OCI-LY7 (cell line): ENCODE measurements at regions not wholly inside any gene's neighbourhood (a gene's known extent, or its start where the extent isn't known, plus 50 kb on each side); places are given as distances from the start of the nearest gene placed in this dataset.

Experiments
- BruUV-seq: library from RNA; stranded (reverse); fragments of 400-500 nt; replicated peaks from 2 replicates; lab custom pipeline; 2021; lab: Mats Ljungman, UMichigan
- CTCF ChIA-PET: fragments of 300-600 bp; sonication (Branson Sonifier 250); formaldehyde crosslinking; loops from one replicate; lab custom pipeline; 2022; ENCODE audit warnings: antibody characterized with exemption; ENCODE audit not compliant: unreplicated experiment; lab: Charles Lee
- POLR2A ChIA-PET: fragments of 300-600 bp; sonication (Branson Sonifier 250); formaldehyde crosslinking; loops from one replicate; lab custom pipeline; 2022; ENCODE audit warnings: antibody characterized with exemption; lab: Charles Lee
- DNase-seq: peaks from one replicate; pipeline ENCODE4 v3.0.0-alpha.2; 2015; ENCODE audit warnings: low spot score
- H2AFZ ChIP-seq: fragments of 200-600 bp; sonication (generic), shearing (Covaris generic); 2 replicates; pipeline ENCODE4 v1.6.1; 2014; ENCODE audit warnings: mild to moderate bottlenecking, antibody characterized with exemption, low read length, moderate library complexity
- H3K27ac ChIP-seq: fragments of 200-600 bp; sonication (generic); 2 replicates; pipeline ENCODE4 v1.5.1; 2014; ENCODE audit warnings: mixed run types, low read depth, mild to moderate bottlenecking, moderate library complexity, low read length, inconsistent platforms; ENCODE audit not compliant: poor library complexity, severe bottlenecking
- H3K36me3 ChIP-seq: fragments of 200-600 bp; sonication (generic); 2 replicates; pipeline ENCODE4 v1.6.1; 2014; ENCODE audit warnings: mild to moderate bottlenecking, antibody characterized with exemption, low read length, moderate library complexity, mixed read lengths; ENCODE audit not compliant: insufficient read depth
- H3K4me1 ChIP-seq: fragments of 200-600 bp; sonication (generic); 2 replicates; pipeline ENCODE4 v1.5.1; 2014; ENCODE audit warnings: mild to moderate bottlenecking, low read length; ENCODE audit not compliant: insufficient read depth, poor library complexity, severe bottlenecking
- H3K4me2 ChIP-seq: fragments of 200-600 bp; sonication (generic); 2 replicates; pipeline ENCODE4 v1.6.1; 2014; ENCODE audit warnings: mild to moderate bottlenecking, low read length
- H3K4me3 ChIP-seq: fragments of 200-600 bp; sonication (generic); 2 replicates; pipeline ENCODE4 v1.5.1; 2014; ENCODE audit warnings: mild to moderate bottlenecking, low read depth, low read length; ENCODE audit not compliant: poor library complexity, severe bottlenecking
- H3K79me2 ChIP-seq: fragments of 200-600 bp; sonication (generic); 2 replicates; pipeline ENCODE4 v1.6.1; 2016; ENCODE audit warnings: low read depth, mild to moderate bottlenecking, low read length, moderate library complexity, mixed read lengths; ENCODE audit not compliant: insufficient read depth
- H3K9me2 ChIP-seq: fragments of 200-600 bp; sonication (generic); 2 replicates; pipeline ENCODE4 v1.6.1; 2016; ENCODE audit warnings: mild to moderate bottlenecking, low read length, mixed read lengths; ENCODE audit not compliant: insufficient read depth
- H3K9me3 ChIP-seq: fragments of 200-600 bp; sonication (generic); 2 replicates; pipeline ENCODE4 v1.6.1; 2014; ENCODE audit warnings: mild to moderate bottlenecking, mixed run types, low read length, mixed read lengths
- H4K20me1 ChIP-seq: fragments of 200-600 bp; sonication (generic); 2 replicates; pipeline ENCODE4 v1.6.1; 2014; ENCODE audit warnings: mild to moderate bottlenecking, antibody characterized with exemption, low read length, moderate library complexity, mixed read lengths; ENCODE audit not compliant: insufficient read depth
- CTCF ChIP-seq: fragments of 200-600 bp; sonication (generic); conservative IDR thresholded peaks from 2 replicates; pipeline ENCODE4 v1.5.1; 2014; ENCODE audit warnings: mild to moderate bottlenecking, antibody characterized with exemption, low read length, moderate library complexity, mixed read lengths
- EZH2phosphoT487 ChIP-seq: fragments of 200-600 bp; sonication (generic); IDR thresholded peaks from 2 replicates; pipeline ENCODE4 v1.6.1; 2018; ENCODE audit warnings: low read depth, borderline replicate concordance, mild to moderate bottlenecking, mixed run types, antibody characterized with exemption, low read length, moderate library complexity, mixed read lengths
- intact Hi-C: fragments of 100-400 bp; cut with micrococcal nuclease; formaldehyde crosslinking; loops from one replicate; pipeline ENCODE4 v1.10.0; 2022; ENCODE audit not compliant: unreplicated experiment

- no peak overlapping the region for H3K27ac ChIP-seq
- H3K4me3 ChIP-seq: no peak overlapping the region
- no TSS peak for BruUV-seq
- no peaks in the 10 kb centered on the region for H3K4me1 ChIP-seq
- no peaks in the 10 kb centered on the region for H3K79me2 ChIP-seq
- H3K4me2 ChIP-seq: no peak overlapping the region
- no peaks in the 10 kb centered on the region for H4K20me1 ChIP-seq
- intact Hi-C loops: no loop called here
- TF ChIP-seq EZH2phosphoT487: no peak
- no peak for TF ChIP-seq CTCF
- ChIA-PET POLR2A (interaction anchor here (0.7 kb wide), 1 partner anchor 14 kb away, joined by 3 read pairs; no protein-coding TSS in a partner anchor), CTCF (no interaction called here)
- no peaks in the 10 kb centered on the region for H3K9me2 ChIP-seq
- DNase-seq: no peak
- no peak overlapping the region for H2AFZ ChIP-seq
- H3K36me3 ChIP-seq: no peaks in the 10 kb centered on the region
- no peaks in the 10 kb centered on the region for H3K9me3 ChIP-seq
These were observed 78.2 kb downstream of the FAT3 start for GRCh38 chr11:92302770-92303169.

DNA sequence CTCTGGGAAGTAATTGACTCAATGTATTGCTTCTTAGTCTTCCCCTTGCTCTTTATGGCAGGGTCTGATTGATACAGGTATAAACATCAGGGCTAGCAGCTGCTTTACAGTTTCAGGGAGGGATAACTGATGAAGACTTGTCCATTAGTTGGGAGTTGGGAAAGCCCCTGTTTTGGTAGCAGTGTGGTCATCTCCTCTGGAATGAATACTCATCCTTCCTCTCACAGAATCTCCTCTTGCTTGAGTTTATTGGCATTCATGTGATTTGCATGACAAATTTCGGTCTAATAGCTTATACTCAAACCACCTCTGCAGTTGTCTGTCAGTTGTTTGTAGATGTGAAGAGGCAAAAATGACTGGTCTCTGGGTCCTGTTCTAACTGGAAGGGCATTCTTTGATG is 79.7 kb downstream of the FAT3 start:
- H3K27ac ChIP-seq: no peak overlapping the region
- H3K9me3 ChIP-seq: no peaks in the 10 kb centered on the region
- intact Hi-C loops: no loop called here
- H3K9me2 ChIP-seq: no peaks in the 10 kb centered on the region
- no peaks in the 10 kb centered on the region for H3K79me2 ChIP-seq
- POLR2A ChIA-PET: no interaction called here
- no TSS peak for BruUV-seq
- H3K4me3 ChIP-seq: no peak overlapping the region
- no peak overlapping the region for H3K4me2 ChIP-seq
- no peak for TF ChIP-seq EZH2phosphoT487
- no peak for TF ChIP-seq CTCF
- H2AFZ ChIP-seq: no peak overlapping the region
- DNase-seq: no peak
- H4K20me1 ChIP-seq: no peaks in the 10 kb centered on the region
- no peaks in the 10 kb centered on the region for H3K4me1 ChIP-seq
- no peaks in the 10 kb centered on the region for H3K36me3 ChIP-seq
- CTCF ChIA-PET: no interaction called here

DNA sequence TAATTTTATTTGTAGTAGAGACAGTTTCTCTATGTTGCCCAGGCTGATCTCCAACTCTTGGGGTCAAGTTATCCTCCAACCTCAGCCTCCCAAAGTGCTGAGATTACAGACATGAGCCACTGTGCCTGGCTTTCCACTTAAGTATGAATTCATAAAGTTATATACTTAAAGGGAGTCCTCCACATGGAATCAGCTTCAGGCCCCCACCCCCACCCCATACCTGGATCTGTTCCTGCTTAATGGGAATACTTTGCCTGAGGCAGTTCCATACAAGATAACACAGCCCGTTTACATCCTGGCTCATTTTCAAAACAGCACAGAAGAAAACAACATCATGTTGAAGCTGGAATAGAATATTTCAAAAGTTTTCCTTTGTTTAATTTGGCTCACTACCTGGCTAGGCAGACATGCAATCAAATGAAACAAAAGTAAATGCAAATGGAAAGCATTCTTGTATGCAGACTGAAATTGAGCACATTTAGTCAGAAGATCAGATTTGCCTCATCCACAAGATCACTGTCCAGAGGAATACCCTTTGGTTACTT is 82.4 kb downstream of the FAT3 start:
- Histone ChIP-seq H3K9me3 (no peaks in the 10 kb centered on the region), H3K4me3 (no peak overlapping the region), H3K79me2 (no peaks in the 10 kb centered on the region), H3K9me2 (no peaks in the 10 kb centered on the region), H4K20me1 (no peaks in the 10 kb centered on the region), H2AFZ (no peak overlapping the region), H3K36me3 (no peaks in the 10 kb centered on the region), H3K27ac (no peak overlapping the region), H3K4me1 (no peaks in the 10 kb centered on the region), H3K4me2 (no peak overlapping the region)
- intact Hi-C loops: no loop called here
- POLR2A ChIA-PET: interaction anchor here (0.8 to 1.0 kb wide), 2 partner anchors 9 to 14 kb away, joined by 3 to 7 read pairs; no protein-coding TSS in a partner anchor
- BruUV-seq: no TSS peak
- no peak for DNase-seq
- CTCF ChIA-PET: no interaction called here
- TF ChIP-seq CTCF (no peak), EZH2phosphoT487 (no peak)
